Fibroblast of lung (primary cell): ENCODE measurements at regions not wholly inside any gene's neighbourhood (a gene's known extent, or its start where the extent isn't known, plus 50 kb on each side); places are given as distances from the start of the nearest gene placed in this dataset.

ENCODE experiments used
- DNase-seq, 2 donors: peaks; one replicate each; pipeline versions ENCODE4 v3.0.0 to v3.0.0-alpha.2; 2010; ENCODE audit warnings: low read depth in 2 of 2
- H2AFZ ChIP-seq: 2 replicates; pipeline ENCODE4 v1.5.1; 2012; ENCODE audit warnings: low read length, control low read depth, inconsistent platforms
- H3K27ac ChIP-seq: 2 replicates; pipeline ENCODE4 v1.5.1; 2011; ENCODE audit warnings: low read length, control low read depth; ENCODE audit not compliant: insufficient read depth
- H3K27me3 ChIP-seq: 2 replicates; pipeline ENCODE4 v1.5.1; 2011; ENCODE audit warnings: mild to moderate bottlenecking, low read length; ENCODE audit not compliant: control insufficient read depth, insufficient read depth
- H3K36me3 ChIP-seq: 2 replicates; pipeline ENCODE4 v1.5.1; 2011; ENCODE audit warnings: low read length; ENCODE audit not compliant: control insufficient read depth, insufficient read depth
- H3K4me1 ChIP-seq: 2 replicates; pipeline ENCODE4 v1.5.1; 2011; ENCODE audit warnings: low read length; ENCODE audit not compliant: control insufficient read depth, insufficient read depth; ENCODE audit errors: extremely low read depth
- H3K4me2 ChIP-seq: 2 replicates; pipeline ENCODE4 v1.5.1; 2011; ENCODE audit warnings: low read length, control low read depth; ENCODE audit not compliant: insufficient read depth; ENCODE audit errors: extremely low read depth
- H3K4me3 ChIP-seq, 4 experiments: fragments of 200-600 bp in 1 of 4; sonication (generic) in 1 of 4; replicated peaks in 1 of 4; 2 replicates each; pipeline ENCODE4 v1.5.1; 2011 to 2016; ENCODE audit warnings: low read length in 4 of 4, low read depth in 3 of 4, mild to moderate bottlenecking in 3 of 4, control low read depth in 2 of 4, inconsistent platforms in 1 of 4, mixed read lengths in 1 of 4; ENCODE audit not compliant: insufficient read depth in 1 of 4; ENCODE audit errors: control extremely low read depth in 1 of 4
- H3K79me2 ChIP-seq: 2 replicates; pipeline ENCODE4 v1.5.1; 2012; ENCODE audit warnings: mild to moderate bottlenecking, low read length, inconsistent platforms; ENCODE audit not compliant: control insufficient read depth, insufficient read depth
- H3K9ac ChIP-seq: 2 replicates; pipeline ENCODE4 v1.5.1; 2011; ENCODE audit warnings: mild to moderate bottlenecking, low read length, control low read depth; ENCODE audit not compliant: insufficient read depth
- H3K9me3 ChIP-seq: 2 replicates; pipeline ENCODE4 v1.5.1; 2012; ENCODE audit warnings: low read depth, low read length; ENCODE audit not compliant: control insufficient read depth, insufficient read depth
- H4K20me1 ChIP-seq: 2 replicates; pipeline ENCODE4 v1.5.1; 2011; ENCODE audit warnings: low read length; ENCODE audit not compliant: control insufficient read depth, insufficient read depth; ENCODE audit errors: extremely low read depth
- EZH2 ChIP-seq: IDR thresholded peaks from 2 replicates; pipeline ENCODE4 v1.5.1; 2012; ENCODE audit warnings: low read length, control low read depth, mild to moderate bottlenecking; ENCODE audit errors: missing control alignments
- TF ChIP-seq, protein P1 (sequence below), 2 donors: IDR thresholded peaks in 1 of 2; conservative IDR thresholded peaks in 1 of 2; 1 replicate in 1 of 2; 2 replicates in 1 of 2; pipeline ENCODE4 v1.5.1; 2011 to 2012; ENCODE audit warnings: low read length in 2 of 2, control low read depth in 1 of 2, inconsistent platforms in 1 of 2, low read depth in 1 of 2, mild to moderate bottlenecking in 1 of 2

DNA sequence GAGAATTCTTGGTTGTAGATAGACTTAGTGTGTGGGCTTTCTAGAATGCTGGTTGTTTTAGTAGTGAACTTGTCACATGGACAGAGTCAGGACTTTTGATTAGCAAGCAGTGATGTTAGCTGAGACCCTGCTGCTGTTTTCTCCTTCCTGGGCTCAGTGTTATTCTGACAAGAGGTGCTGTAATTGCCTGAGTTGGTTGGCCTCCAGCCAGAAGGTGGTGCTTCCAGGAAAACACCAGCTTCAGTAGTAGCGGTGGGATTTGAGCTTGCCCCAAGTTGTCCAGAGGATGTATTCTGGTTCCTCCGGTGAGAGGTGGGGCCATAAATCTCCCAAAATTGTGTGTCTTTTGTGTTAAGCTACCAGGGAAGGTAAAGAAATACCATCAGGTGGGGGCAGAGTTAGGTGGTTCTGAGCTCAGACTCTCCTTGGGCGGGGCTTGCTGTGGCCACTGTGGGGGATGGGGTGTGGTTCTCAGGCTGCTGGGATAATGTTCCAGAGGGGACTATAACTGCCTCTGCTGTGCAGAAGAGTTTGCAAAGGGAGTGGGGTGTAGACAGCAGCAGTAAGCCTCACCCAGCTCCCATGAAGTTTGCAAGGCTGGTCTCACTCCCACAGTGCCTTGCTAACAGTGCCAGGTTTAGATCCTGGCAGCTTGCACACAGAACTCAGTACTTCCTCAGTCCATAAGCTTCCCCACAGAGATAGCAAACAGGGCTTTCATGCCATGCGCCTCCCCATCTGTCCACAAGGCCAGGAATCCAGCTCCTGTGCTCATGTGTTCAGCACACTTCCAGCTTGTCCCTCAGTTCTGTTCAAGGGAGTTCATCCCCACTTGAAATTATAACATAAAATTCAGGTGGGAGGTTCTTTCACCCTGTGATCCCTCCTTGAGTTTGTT, 278.4 kb upstream of the PTCHD4 start:
- Histone ChIP-seq H3K4me3 (no peak overlapping the region), H2AFZ (no peak overlapping the region), H3K9ac (no peak overlapping the region), H3K4me2 (no peak overlapping the region), H3K79me2 (no peaks in the 10 kb centered on the region), H3K9me3 (no peaks in the 10 kb centered on the region), H3K27ac (no peak overlapping the region), H3K27me3 (no peaks in the 10 kb centered on the region), H4K20me1 (no peaks in the 10 kb centered on the region), H3K36me3 (no peaks in the 10 kb centered on the region), H3K4me1 (no peaks in the 10 kb centered on the region)
- DNase-seq: no peak
- TF ChIP-seq, protein P1, sequence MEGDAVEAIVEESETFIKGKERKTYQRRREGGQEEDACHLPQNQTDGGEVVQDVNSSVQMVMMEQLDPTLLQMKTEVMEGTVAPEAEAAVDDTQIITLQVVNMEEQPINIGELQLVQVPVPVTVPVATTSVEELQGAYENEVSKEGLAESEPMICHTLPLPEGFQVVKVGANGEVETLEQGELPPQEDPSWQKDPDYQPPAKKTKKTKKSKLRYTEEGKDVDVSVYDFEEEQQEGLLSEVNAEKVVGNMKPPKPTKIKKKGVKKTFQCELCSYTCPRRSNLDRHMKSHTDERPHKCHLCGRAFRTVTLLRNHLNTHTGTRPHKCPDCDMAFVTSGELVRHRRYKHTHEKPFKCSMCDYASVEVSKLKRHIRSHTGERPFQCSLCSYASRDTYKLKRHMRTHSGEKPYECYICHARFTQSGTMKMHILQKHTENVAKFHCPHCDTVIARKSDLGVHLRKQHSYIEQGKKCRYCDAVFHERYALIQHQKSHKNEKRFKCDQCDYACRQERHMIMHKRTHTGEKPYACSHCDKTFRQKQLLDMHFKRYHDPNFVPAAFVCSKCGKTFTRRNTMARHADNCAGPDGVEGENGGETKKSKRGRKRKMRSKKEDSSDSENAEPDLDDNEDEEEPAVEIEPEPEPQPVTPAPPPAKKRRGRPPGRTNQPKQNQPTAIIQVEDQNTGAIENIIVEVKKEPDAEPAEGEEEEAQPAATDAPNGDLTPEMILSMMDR (conservative IDR thresholded peaks at IDR 0.05 in 1 of 2, IDR thresholded peaks at IDR 0.05 in 1 of 2; ENCODE audit: low read depth in 1 of 2, low read length in 2 of 2): no peak
- TF ChIP-seq EZH2: no peak

DNA sequence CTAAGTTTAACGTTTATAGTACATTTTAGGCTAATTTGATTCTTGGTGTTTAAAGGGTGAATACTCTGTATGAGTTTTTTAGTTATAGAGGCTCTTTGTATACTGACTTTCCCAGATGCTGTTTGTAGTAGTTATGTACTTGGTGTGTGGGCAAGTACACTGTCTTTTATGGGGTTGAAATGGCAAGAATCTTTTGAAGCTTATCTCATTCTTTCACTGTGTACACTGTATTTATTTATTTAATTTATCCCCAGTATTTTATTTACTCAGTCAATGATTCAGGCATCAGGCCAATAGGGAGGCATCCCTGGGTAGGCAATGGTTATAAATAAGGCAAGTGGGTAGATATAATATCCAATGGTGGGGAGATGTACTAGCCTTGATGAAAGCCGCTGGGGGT, 277.0 kb upstream of the PTCHD4 start:
- Histone ChIP-seq H3K27me3 (no peaks in the 10 kb centered on the region), H2AFZ (no peak overlapping the region), H3K4me3 (no peak overlapping the region), H3K9ac (no peak overlapping the region), H3K4me2 (no peak overlapping the region), H3K9me3 (no peaks in the 10 kb centered on the region), H3K36me3 (no peaks in the 10 kb centered on the region), H3K27ac (no peak overlapping the region), H3K79me2 (no peaks in the 10 kb centered on the region), H4K20me1 (no peaks in the 10 kb centered on the region), H3K4me1 (no peaks in the 10 kb centered on the region)
- no peak for DNase-seq
- no peak for TF ChIP-seq EZH2
- TF ChIP-seq, protein P1 (conservative IDR thresholded peaks at IDR 0.05 in 1 of 2, IDR thresholded peaks at IDR 0.05 in 1 of 2; ENCODE audit: low read depth in 1 of 2, low read length in 2 of 2): no peak

DNA sequence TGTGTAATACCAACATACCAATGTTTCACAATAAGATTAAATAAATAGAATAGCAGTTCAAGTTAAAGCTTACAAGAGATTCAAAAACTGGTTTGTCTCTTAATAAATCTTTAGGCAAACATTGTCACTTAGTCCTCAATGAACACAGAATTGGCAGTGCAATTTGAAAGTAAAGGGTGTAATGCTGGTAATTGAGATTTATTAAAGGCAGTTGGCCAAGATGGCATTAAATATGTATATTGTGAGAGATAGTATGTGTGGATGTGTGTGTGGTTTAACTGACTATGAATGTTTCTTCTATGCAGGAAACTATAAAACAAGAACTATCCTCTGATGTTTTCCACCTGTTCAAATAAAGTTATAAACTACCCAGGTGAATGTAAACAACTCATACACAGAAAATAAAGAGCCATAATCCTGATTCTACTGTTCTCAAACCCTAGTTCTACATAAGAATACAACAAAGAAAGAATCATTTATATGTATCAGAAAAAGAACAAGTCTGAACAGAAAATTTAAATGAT, 267.9 kb upstream of the PTCHD4 start:
- TF ChIP-seq, protein P1 (conservative IDR thresholded peaks at IDR 0.05 in 1 of 2, IDR thresholded peaks at IDR 0.05 in 1 of 2; ENCODE audit: low read depth in 1 of 2, low read length in 2 of 2): no peak
- no peak for TF ChIP-seq EZH2
- no peaks in the 10 kb centered on the region for H3K79me2 ChIP-seq
- no peak for DNase-seq
- H3K4me1 ChIP-seq: no peaks in the 10 kb centered on the region
- H3K4me3 ChIP-seq: no peak overlapping the region
- H3K4me2 ChIP-seq: no peak overlapping the region
- no peaks in the 10 kb centered on the region for H3K9me3 ChIP-seq
- no peak overlapping the region for H2AFZ ChIP-seq
- no peak overlapping the region for H3K27ac ChIP-seq
- H4K20me1 ChIP-seq: no peaks in the 10 kb centered on the region
- no peaks in the 10 kb centered on the region for H3K27me3 ChIP-seq
- H3K9ac ChIP-seq: no peak overlapping the region
- H3K36me3 ChIP-seq: no peaks in the 10 kb centered on the region
